Iris pigment epithelial cell (primary cell): ENCODE measurements at regions not wholly inside any gene's neighbourhood (a gene's known extent, or its start where the extent isn't known, plus 50 kb on each side); places are given as distances from the start of the nearest gene placed in this dataset.
"Not testable (repeated sequence)": the region's sequence is repeated elsewhere in the genome, so short reads cannot be mapped to it uniquely, and the experiment has no call there.

Experiments used
- DNase-seq: peaks from one replicate; pipeline ENCODE4 v3.0.0-alpha.2; 2011; ENCODE audit warnings: low read depth

DNA sequence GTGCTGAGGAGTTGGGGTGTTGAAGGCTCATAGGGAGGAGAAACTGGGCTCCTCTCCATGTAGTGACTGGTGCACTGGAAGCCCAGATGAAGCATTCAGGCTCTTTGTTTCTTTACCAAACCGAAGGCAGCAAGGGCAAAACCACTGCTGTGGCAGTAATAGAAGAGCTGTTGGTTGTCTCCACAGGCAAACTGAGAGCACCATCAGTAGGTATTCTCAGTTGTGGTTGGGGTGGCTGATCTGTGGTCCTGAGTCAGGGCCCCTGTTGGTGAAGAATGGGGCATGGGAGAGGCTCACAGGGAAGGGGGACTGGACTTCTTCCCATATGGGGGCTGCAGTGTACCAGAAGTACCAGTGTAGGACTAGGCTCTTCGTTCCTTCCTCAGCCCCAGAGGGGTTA, 460.2 kb upstream of the IMPG1 start:
- no peak for DNase-seq

DNA sequence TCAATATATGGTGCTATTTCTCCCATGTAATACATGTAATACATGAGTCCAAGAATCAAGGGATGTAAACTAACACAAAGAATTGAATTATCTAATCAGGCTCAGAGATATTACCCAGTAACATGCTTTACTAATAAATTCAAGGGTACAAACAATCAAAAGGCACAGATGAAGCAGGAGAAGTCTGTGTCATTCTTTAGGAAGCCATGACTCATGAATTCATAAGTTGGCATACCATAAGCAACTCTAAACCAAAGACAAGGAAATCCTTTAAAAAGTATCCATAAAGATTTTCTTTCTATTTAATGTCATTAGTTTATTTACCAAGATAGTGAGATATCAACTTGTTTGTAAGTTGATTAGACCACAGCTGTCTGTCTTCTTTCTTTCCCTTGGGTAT, 446.0 kb upstream of the IMPG1 start:
- DNase-seq, result no peak

DNA sequence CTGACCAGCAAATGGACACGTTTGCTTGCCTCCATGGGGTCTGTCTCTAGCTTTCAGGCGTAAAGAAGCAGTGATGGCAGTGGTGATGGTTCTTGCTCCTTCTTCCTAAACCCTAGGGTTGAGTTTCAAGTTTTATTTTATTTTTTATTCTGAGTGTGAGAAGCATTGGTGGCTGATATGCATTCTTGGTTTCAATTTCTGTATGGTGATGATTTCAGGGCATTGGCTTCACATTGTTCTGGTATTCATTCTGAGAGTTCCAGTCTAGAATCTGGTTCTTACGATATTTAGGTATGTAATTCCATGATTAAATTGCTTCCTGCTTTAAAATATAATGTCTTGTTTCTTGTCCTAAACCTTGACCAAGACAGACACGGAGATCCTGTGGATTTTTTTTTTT, 444.5 kb upstream of the IMPG1 start:
- no peak for DNase-seq

DNA sequence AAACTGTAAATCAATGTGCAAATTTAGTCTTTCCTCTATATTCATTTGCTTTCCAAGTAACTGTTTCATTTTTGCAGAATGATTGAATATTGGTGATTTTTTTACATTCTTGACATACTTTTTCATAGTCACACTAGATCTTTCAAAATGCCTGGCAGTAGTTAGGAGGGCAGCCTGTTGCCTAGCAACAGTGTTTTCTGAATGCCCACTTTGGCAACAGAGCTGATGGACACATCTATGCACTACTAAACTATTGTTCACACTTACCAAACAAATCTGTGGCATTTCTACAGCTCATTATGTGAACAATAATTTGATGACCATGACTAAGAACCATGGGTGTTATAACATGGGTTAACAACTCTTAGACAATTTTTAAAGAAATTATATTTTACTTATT, 438.0 kb upstream of the IMPG1 start:
- DNase-seq, result no peak

DNA sequence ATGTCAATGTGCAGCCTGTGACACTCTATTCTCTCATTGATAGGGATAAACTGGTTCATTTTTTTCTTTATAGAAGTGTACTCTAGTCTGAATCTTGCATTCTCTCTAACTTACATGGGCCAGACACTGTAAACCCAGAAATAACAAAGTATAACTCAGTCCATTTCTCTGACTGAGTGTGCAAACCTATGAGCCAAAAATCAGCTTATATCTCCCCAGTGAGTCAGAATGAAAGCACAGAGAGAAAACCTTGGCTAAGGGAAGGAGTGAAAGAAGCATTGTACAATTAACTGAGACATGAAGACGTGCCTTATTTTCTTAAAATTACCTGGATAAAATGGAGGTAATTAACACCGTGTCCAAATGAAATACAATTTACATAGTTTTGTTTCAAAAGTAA, 436.9 kb upstream of the IMPG1 start:
- no peak for DNase-seq

DNA sequence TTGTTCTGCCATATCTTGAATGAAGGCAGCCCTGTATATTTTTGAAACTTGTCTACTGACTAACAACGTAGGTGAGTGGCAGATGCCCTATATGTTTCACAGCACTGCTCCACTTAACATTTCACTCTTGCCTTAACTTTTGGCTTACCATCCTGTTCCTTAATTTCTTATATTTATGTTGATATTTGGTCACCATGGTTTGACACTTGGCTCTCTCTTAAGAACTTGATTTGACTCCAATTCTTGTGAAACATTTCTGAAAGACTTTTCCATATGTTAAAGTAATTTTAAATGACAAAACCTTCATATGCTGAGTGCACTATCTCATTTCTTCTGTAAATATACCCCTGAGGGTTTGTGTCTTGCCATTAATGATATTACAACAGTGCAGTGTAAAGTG, 434.3 kb upstream of the IMPG1 start:
- no peak for DNase-seq

DNA sequence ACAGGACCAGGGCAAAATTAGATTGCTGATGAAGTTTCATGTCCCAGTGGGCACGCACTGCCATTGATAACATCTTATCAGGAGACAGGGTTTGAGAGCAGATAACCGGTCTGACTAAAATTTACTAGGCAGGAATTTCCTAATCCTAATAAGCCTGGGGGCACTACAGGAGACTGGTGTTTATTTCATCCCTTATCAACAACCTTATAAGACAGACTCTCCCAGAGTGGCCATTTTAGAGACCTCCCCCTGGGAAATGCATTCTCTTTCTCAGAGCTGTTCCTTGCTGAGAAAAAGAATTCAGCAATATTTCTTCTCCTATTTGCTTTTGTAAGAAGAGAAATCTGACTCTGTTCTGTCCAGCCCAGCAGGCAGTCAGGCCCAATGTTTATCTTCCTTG, 423.4 kb upstream of the IMPG1 start:
- DNase-seq, result no peak

DNA sequence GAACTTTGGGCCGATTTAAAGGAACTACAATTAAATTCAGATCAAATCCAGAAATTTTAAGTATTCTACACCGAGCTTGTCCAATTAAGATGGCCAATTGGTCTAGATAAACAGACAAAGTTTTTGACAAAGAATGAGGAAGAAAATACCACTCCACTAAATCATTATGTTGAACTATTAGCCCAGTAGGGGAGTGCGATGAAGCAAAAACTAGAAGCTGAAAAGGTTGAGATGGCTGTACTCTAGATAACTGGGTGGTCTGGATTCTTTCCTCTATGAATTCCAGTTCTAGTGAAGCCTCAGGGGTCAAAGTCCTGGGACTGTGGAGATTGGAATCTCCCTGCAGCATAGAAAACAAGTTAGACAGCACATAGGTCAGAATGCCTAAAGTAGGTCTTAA, 418.9 kb upstream of the IMPG1 start:
- DNase-seq, result not testable (repeated sequence)

DNA sequence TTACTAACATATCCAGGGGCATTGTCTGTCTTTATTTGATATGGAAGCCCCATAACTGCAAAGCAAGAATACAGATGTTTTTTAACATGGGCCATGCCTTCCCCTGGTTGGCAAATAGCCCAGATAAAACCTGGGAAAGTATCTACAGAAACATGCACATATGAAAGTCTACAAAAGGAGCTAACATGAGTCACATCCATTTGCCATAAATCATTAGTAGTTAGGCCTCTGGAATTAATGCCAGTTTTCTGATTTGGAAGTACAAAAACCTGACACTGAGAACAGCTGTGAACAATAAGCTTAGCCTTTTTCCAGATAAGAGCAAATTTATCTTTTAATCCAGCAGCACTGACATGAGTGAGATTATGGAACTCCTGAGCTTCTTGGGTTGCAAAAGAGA, 418.0 kb upstream of the IMPG1 start:
- DNase-seq, result no peak

DNA sequence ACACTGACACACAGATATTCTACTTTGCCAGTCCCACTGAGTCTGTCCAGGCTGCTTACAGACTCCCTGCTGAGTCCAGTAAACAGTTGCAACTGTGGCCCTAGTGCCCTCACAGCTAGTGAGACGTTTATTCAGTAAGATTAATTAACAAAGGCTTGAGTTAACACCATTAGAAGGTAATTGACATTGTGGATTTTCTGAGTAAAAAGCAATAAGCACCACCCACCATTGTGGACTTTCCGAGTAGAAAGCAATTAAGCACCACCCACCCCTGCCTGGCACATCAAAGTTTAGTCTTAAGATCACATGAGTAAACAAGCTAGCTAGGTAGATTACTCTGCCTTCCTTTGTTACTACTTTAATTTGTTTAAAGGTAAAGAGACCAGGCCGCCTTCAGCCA, 408.6 kb upstream of the IMPG1 start:
- no peak for DNase-seq

DNA sequence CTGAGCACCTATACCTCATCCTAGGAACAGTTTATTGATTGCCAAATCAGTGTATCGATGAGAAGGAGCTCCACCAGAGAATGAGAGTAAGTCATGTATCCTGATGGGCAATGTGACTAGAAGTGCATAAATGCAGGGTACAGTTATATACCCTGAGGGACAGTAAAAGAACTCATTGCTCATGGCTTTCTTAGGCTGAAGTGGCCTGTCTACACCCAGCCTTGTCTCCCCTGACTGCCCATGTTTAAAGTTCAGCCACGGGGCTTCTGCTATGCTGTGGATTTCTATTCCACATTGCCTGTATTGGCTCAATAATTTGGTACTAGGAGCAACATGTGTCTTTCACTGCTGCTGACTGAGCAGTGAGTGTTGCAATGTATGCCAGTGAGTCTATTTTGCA, 400.4 kb upstream of the IMPG1 start:
- DNase-seq, result no peak

DNA sequence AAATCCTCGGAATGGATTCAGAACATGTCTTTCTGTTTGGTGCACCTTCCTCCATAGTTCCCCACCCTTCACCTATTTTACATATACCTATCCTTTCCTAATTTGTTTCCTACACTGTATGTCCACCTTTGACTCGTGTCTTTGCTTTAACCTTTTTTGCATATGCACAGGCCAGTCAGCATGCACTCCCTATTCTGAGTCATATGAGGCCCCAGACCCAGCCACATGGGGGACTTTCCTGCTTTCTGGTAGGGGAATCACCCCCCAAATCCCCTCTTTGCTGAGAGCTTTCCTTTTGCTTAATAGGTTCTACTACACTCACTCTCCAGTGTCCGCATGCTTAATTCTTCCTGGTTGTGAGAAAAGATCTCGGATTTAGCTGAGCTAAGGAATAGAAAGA, 393.8 kb upstream of the IMPG1 start:
- no peak for DNase-seq

DNA sequence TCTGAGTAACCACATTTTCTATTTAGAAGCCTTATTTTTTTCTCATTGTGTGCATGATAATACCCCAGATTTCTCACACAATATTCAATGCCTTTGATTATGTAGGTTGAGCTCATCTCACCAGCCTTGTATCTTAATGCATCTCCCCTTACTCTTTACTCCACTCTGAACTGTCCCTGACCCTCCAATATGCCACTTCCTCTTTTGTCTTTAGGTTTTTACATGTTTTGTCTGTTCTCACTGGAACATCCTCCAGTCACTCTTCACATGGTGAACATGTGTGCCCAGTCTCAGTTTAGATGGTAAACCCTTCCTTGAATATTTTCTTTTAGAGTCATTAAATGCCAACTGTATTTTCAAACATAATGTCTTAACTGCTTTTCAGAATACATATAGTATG, 392.9 kb upstream of the IMPG1 start:
- DNase-seq, result no peak

DNA sequence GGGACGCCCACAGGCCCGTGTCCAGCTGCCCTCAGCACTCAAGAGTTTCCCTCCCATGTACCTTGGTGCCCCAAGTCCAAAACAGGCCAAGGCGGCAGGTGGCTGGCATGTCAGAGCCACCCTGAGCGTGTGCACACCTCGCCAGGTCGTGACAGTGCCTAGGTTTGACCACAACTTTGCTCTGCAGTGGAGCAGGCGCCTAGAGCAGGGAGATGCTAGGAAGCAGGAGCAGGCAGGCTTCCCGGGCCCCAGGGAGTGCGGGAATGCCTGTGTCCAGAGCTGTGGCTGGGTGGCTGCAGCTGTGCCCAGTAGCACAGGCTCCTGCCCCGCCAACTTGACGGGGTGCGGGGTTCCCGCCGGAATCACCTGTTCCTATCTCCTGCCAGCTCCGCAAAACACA, 380.8 kb upstream of the IMPG1 start:
- no peak for DNase-seq

DNA sequence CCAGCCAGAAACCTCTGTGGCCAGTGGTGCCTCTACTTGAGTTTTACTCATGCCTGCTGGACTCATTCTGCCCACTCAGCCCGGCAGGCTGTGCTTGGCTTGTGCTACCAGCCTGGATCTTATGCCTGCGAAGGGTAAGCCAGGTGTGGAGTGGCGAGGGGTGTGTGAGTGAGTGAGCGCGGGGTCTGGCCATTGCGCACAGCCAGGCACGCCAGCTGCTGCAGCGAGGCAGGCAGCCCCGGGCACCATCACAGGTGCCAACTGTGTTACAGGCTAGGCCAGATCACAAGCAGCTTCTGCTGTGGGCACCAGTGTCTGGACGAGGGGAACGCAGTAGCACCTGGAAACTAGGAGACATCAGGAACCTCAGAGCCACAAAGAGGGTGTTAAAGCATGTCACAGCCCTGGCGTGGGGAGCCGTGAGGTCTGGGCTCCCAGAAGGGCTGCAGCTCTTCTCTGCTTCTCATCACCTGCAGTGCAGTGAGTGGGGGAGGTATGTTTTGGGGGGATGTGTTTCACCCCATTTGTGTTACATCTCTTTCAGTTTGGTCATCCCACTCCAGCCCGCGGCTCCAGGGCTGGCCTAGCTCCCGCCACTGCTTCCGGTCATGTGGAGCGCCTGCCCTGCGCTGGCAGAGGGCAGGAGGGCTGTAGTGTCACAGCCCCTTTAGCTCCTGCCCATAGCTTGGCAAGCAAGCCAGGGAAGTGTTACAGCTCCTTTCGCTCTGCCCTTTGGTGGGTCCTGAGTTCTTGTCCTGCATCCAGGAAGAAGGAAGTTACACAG, 379.7 kb upstream of the IMPG1 start:
- no peak for DNase-seq

DNA sequence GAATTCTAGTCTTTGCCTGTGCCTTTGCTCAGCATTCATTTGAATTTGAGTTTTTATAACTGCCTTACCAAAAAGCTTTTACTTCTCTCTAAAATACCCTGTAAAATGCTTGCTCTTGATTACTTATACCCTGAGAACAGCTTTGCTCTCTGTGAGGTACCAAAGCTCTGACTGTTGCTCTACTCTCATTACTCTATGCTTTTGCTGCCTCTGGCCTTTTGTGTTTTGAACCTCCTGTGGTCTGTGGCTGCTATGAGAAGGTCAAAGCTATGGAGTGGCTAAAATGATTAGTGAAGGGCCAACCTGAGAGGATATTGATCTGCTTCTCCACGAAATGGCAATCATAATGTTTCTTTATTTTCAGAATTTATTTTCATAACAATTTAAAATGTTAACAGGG, 375.6 kb upstream of the IMPG1 start:
- DNase-seq, result no peak

DNA sequence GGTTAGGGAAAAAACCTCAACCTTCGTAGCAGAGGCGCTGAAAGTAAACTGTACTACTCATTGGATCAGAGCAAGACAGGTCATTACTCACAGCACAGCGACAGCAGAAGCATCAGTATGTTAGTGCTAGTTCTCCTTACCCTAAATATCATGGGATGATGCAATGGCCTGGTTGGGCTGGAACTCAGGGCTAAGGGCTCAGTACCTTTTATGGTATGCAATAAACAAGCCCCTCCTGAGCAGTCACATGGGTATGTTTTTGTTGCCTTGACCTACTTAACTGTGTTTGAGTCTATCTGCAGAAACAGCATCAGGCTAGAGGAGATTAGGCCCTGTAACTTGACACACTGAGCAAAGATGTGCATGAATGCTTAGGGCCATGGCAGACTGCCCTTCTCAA, 369.4 kb upstream of the IMPG1 start:
- DNase-seq, result no peak

DNA sequence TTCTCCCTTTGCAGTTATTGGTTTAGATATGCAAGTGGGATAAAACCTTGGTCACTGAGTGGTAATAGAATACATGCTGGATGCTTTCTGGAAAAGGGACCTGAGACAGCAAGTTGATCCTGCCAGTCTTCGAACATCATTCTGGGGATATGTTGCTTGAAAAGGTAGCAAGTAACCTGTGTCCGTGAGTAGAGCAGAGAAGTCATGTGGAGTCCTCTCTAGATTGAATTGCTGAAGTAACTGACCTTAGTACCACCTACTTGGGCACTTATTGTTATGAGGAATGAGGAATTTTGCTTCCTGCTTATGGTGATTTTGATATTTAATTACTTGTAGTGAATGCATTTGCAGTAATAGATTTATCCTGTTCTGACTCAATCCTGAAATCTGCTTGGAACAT, 367.3 kb upstream of the IMPG1 start:
- DNase-seq, result no peak

DNA sequence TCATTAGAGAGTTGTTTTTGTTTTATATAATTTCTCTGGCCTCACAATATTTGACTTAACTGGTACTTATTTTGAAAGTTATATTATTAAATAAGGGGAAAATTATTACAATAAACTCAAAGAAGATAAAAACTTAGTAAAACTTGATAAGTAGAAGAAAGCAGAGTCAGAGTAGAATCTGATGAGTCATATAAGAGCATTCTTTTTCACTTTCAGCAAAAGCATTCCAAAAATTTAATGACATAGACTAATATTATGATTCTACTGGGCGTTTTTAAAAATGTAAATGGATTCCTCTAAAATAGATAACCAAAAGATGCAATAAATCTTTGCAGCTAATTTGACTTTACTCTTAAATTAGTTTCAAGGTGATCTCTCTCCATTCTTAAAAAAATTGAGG, 366.3 kb upstream of the IMPG1 start:
- no peak for DNase-seq

DNA sequence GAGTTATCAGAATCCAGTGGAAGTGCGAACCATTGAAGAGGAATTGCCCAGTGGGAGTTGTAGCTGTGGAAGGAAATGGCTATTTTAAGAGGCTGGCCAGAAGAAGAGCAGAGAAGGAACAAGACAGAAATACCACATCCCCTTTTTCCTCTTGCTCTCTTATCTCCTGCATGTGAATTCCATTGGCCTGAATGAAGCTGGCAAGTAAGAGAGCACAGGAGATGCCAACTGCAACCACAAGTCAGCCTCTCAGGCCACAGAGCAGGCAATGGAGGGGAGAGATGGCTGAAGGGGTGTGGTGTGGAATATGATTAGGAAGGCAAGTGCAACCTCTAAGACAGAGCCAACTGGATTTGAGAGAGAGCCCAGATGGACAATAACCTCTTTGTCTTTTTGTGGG, 362.7 kb upstream of the IMPG1 start:
- DNase-seq, result no peak

DNA sequence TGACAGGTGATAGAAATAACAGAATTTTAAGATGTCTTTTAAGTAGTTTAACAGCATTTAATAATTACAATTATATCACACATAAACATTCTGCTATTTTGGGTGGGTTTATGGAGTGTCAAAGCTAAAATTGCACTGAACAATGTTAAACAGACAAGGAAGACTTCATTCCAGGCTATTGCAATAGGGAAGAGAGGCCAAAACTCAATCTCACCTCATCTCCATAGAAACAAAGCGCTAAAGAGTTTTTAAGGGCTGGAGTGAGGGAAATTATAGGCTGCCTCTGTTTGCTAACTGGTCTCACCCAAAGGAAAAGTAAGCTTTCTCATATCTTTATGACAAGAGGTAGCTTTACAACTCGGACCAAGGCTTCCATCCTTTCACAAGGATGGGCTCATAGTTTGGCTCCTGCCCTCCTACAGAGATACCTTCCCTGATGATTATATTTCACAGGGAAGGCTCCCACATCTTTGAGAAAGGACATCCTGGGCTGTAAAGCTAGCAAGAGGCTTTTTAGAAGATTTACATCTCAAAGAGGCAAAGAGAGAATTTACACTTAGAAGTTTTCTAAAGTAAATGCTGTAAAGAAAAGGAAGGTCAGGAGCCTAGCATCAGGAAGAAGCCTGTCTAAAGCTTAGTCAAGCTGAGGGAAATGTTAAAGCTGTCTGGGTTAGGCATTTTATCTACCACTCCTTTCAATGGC, 350.2 kb upstream of the IMPG1 start:
- DNase-seq, result no peak

DNA sequence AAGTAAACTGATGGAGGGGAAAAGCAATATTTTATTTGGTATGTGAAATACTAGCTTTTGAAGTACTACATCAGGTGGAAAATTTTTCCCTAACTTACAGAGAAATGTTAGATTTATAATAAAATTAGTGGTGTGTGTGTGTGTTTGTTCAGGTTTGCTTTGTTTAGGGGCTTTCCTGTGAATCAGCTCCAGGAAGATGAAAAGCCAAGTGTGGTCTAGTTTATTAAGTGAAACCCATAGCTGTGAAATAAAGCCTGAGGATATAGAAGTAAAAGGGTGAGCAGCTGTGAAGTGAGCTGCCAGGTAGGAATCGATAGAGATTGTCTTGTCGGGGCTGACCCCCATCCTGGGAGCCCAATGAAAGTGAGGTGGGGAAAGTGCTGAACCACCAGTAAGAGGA, 347.6 kb upstream of the IMPG1 start:
- DNase-seq, result no peak

DNA sequence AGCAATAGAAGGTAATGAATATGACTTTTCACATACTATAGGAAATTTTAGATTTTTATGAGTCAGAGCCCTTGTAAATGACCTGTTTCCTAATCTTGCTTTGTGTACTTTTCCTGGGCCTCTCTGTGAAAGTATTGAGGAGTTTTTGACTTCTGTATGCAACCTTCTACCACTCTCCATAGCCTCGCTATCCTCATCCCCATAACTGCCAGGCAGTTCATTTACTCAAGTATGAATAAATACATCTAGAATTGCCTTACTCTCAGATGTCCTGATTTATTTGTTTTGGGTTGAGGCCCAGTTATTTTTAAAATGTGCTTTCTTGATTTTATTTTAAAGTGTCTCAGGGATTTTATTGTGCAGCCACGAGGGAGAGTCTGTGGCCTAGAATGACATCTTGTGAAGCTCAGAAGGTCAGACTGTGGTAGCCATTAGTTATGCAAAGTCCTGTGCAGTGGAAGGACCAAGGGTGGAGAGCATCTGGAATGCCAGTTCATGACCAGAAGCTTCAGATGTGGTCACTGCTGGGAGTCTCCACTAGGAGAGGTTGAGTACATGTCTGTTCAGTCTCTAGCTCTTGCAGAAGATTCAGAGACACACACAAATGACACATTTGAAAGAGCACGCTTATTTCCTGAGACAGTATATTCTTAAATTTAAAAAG, 346.2 kb upstream of the IMPG1 start:
- no peak for DNase-seq
